Hepatocyte (in vitro differentiated cells): ENCODE measurements at regions not wholly inside any gene's neighbourhood (a gene's known extent, or its start where the extent isn't known, plus 50 kb on each side); places are given as distances from the start of the nearest gene placed in this dataset.

Experiments
- EZH2 ChIP-seq: fragments of 200-600 bp; sonication (generic); IDR thresholded peaks from 2 replicates; pipeline ENCODE4 v1.6.1; 2016; ENCODE audit warnings: antibody characterized with exemption, mild to moderate bottlenecking, borderline replicate concordance
- EZH2phosphoT487 ChIP-seq: fragments of 200-600 bp; sonication (generic); IDR thresholded peaks from one replicate; pipeline ENCODE4 v1.6.1; 2018; ENCODE audit warnings: antibody characterized with exemption, mild to moderate bottlenecking, low read depth, moderate library complexity; ENCODE audit not compliant: unreplicated experiment, severe bottlenecking
- TF ChIP-seq, protein P1 (sequence below): fragments of 200-600 bp; sonication (generic); IDR thresholded peaks from 2 replicates; pipeline ENCODE4 v1.5.1; 2016; ENCODE audit warnings: antibody characterized with exemption, mild to moderate bottlenecking; ENCODE audit not compliant: poor library complexity

DNA sequence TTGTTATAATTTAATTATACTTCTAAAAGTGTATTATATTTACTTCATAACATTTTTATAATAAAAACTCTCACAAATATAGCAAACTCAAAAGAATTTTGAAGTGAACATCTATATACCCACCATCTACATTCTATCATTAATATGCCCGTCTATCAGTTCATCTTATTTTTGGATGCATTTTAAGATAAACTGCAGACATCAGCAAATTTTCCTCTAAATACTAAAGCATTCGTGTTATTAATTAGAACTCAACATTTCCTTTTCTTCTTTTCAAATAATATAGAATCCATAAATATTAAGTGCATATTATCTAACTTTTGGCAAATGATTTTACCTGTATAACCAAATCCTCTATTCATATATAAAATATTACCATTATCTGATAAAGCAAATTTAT lies 242.9 kb upstream of the BCHE start:
- TF ChIP-seq, protein P1, sequence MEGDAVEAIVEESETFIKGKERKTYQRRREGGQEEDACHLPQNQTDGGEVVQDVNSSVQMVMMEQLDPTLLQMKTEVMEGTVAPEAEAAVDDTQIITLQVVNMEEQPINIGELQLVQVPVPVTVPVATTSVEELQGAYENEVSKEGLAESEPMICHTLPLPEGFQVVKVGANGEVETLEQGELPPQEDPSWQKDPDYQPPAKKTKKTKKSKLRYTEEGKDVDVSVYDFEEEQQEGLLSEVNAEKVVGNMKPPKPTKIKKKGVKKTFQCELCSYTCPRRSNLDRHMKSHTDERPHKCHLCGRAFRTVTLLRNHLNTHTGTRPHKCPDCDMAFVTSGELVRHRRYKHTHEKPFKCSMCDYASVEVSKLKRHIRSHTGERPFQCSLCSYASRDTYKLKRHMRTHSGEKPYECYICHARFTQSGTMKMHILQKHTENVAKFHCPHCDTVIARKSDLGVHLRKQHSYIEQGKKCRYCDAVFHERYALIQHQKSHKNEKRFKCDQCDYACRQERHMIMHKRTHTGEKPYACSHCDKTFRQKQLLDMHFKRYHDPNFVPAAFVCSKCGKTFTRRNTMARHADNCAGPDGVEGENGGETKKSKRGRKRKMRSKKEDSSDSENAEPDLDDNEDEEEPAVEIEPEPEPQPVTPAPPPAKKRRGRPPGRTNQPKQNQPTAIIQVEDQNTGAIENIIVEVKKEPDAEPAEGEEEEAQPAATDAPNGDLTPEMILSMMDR = no peak
- no peak for TF ChIP-seq EZH2phosphoT487
- TF ChIP-seq EZH2 = no peak
